Smooth muscle cell (in vitro differentiated cells): ENCODE measurements at regions not wholly inside any gene's neighbourhood (a gene's known extent, or its start where the extent isn't known, plus 50 kb on each side); places are given as distances from the start of the nearest gene placed in this dataset.

Experiments
- DNase-seq: peaks from one replicate; lab custom pipeline; 2025; ENCODE audit not compliant: unreplicated experiment; lab: John Stamatoyannopoulos, UW
- H2AFZ ChIP-seq: fragments of 200-600 bp; sonication (generic); 2 replicates; pipeline ENCODE4 v1.6.0; 2016; ENCODE audit warnings: antibody characterized with exemption, low read depth, mild to moderate bottlenecking
- H3F3A ChIP-seq: fragments of 200-600 bp; sonication (generic); 2 replicates; pipeline ENCODE4 v1.6.0; 2017; ENCODE audit warnings: antibody characterized with exemption, low read depth
- H3K27ac ChIP-seq: fragments of 200-600 bp; sonication (generic); 2 replicates; pipeline ENCODE4 v1.5.1; 2016; ENCODE audit warnings: low read depth, mild to moderate bottlenecking
- H3K27me3 ChIP-seq: fragments of 200-600 bp; sonication (generic); 2 replicates; pipeline ENCODE4 v1.6.1; 2016; ENCODE audit warnings: low read depth, mild to moderate bottlenecking
- H3K36me3 ChIP-seq: fragments of 200-600 bp; sonication (generic); 2 replicates; pipeline ENCODE4 v1.5.1; 2016; ENCODE audit warnings: low read depth
- H3K4me1 ChIP-seq: fragments of 200-600 bp; sonication (generic); 2 replicates; pipeline ENCODE4 v1.5.1; 2016; ENCODE audit warnings: low read depth
- H3K4me2 ChIP-seq: fragments of 200-600 bp; sonication (generic); 2 replicates; pipeline ENCODE4 v1.6.0; 2016; ENCODE audit warnings: mild to moderate bottlenecking
- H3K4me3 ChIP-seq: fragments of 200-600 bp; sonication (generic); 2 replicates; pipeline ENCODE4 v1.5.1; 2016; ENCODE audit warnings: mild to moderate bottlenecking
- H3K79me2 ChIP-seq: fragments of 200-600 bp; sonication (generic); 2 replicates; pipeline ENCODE4 v1.6.0; 2016; ENCODE audit warnings: low read depth, mild to moderate bottlenecking
- H3K9ac ChIP-seq: fragments of 200-600 bp; sonication (generic); 2 replicates; pipeline ENCODE4 v1.6.0; 2016; ENCODE audit warnings: low read depth
- H3K9me3 ChIP-seq: fragments of 200-600 bp; sonication (generic); replicated peaks from 2 replicates; pipeline ENCODE4 v1.5.1; 2016; ENCODE audit warnings: low read depth
- H4K20me1 ChIP-seq: fragments of 200-600 bp; sonication (generic); 2 replicates; pipeline ENCODE4 v1.6.0; 2016; ENCODE audit warnings: low read depth
- WGBS: methylation state at CpG from one replicate; pipeline ENCODE4 v1.1.7; 2016; ENCODE audit warnings: low lambda C conversion rate; 5-methylcytosine and 5-hydroxymethylcytosine counted together
- TF ChIP-seq, protein P1 (sequence below): fragments of 200-600 bp; sonication (generic); IDR thresholded peaks from 2 replicates; pipeline ENCODE4 v1.5.1; 2017; ENCODE audit warnings: borderline replicate concordance, mild to moderate bottlenecking, antibody characterized with exemption; ENCODE audit not compliant: insufficient read depth, poor library complexity, severe bottlenecking

DNA sequence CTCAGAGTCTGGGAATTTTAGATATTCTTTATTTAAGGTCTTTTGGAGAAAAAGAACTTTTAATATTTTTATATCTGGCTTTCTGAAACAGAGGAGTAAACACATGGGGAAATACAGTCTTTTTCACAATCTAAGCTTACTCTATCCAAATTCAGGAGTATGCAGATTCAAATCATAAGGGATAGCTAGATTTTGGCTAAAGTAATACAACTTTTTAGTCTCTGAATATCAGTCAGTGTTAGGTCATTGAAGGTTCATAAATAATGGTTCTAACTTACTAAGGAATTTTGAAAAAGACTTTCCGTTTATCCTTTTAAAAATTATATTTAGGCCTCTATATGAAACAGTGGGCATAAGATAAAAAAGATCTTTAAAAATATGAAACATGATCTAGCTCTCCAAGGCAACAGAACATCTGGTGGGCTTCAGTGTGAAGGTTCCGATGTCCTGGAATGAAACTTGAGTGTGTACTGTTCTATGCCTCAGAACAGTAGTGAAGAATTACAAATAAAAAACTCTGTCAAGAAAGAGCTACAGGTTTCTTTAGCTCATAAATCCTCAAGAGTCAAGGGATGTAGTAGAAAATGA, 165.2 kb upstream of the PDGFD start:
- H3K36me3 ChIP-seq, result no peaks in the 10 kb centered on the region

DNA sequence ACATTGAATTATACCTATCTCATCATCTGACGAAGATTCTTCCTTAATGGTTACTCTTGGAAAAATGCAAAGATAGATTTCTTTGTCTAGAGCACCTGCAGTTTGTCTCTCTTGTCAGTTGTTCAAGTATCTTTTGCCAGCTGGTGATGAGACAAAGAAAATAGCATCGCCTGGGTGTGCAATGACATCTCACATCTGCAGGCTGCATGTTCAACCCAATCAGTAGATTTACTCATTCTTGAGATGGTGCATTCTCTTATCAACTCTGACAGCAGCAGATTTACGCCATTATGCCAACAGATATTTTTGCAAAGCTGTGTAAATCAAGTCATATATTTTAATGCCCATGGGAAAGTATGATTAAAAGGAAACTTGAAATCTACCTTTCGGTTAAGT, 164.6 kb upstream of the PDGFD start:
- H3K9ac ChIP-seq, result no peak overlapping the region
- TF ChIP-seq, protein P1, sequence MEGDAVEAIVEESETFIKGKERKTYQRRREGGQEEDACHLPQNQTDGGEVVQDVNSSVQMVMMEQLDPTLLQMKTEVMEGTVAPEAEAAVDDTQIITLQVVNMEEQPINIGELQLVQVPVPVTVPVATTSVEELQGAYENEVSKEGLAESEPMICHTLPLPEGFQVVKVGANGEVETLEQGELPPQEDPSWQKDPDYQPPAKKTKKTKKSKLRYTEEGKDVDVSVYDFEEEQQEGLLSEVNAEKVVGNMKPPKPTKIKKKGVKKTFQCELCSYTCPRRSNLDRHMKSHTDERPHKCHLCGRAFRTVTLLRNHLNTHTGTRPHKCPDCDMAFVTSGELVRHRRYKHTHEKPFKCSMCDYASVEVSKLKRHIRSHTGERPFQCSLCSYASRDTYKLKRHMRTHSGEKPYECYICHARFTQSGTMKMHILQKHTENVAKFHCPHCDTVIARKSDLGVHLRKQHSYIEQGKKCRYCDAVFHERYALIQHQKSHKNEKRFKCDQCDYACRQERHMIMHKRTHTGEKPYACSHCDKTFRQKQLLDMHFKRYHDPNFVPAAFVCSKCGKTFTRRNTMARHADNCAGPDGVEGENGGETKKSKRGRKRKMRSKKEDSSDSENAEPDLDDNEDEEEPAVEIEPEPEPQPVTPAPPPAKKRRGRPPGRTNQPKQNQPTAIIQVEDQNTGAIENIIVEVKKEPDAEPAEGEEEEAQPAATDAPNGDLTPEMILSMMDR, result no peak
- H3K9me3 ChIP-seq, result no peaks in the 10 kb centered on the region
- no peaks in the 10 kb centered on the region for H3K36me3 ChIP-seq
- 93% methylated on average over 4 of the region's 4 CpGs for WGBS
- H3K27ac ChIP-seq, result no peak overlapping the region
- H3K79me2 ChIP-seq, result no peaks in the 10 kb centered on the region
- H3F3A ChIP-seq, result no peaks in the 10 kb centered on the region
- no peak overlapping the region for H2AFZ ChIP-seq
- no peaks in the 10 kb centered on the region for H4K20me1 ChIP-seq
- H3K4me2 ChIP-seq, result no peak overlapping the region
- H3K4me3 ChIP-seq, result no peak overlapping the region
- no peaks in the 10 kb centered on the region for H3K4me1 ChIP-seq
- no peaks in the 10 kb centered on the region for H3K27me3 ChIP-seq
- no peak for DNase-seq

More for the DNA sequence above, 165.2 kb upstream of the PDGFD start:
- Histone ChIP-seq H3K9me3 (no peaks in the 10 kb centered on the region), H3K4me3 (no peak overlapping the region), H2AFZ (no peak overlapping the region), H3K27me3 (no peaks in the 10 kb centered on the region), H4K20me1 (no peaks in the 10 kb centered on the region), H3K79me2 (no peaks in the 10 kb centered on the region), H3K9ac (no peak overlapping the region), H3K4me1 (no peaks in the 10 kb centered on the region), H3F3A (no peaks in the 10 kb centered on the region), H3K27ac (no peak overlapping the region), H3K4me2 (no peak overlapping the region)
- 97% methylated on average over 2 of the region's 2 CpGs for WGBS
- TF ChIP-seq, protein P1, result no peak
- no peak for DNase-seq

DNA sequence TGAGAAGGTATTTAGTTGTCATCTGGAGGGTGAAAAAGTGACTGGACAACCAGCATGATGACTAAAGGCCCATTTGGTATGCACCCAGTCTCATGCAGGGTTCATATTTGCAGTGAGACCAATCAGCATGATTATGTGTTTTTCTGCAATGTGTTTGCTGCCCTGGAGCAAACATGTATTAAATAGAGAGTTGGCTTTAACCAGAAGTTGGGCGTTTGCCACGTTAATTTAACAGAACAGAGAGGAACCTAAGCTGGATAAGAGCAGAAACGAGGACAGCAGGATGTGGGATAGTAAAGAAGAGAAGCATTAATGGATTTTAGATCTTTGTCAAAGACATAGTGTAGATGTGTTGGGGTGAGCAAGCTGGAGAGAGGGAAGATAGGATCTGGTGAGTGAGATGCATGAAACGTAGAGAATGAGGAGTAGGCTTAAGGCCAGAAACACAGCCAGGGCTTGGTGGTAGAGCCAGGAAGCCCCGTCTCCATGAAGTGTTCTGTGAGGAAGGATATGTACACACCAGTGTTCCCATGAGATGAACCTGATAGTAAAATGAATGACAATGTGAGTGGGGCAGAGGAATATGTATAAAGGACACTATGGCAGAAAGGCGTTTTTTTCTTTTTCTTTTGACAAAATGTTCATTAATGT, 164.0 kb upstream of the PDGFD start:
- Histone ChIP-seq H3K27ac (no peak overlapping the region), H3K36me3 (no peaks in the 10 kb centered on the region), H2AFZ (no peak overlapping the region), H3K9ac (no peak overlapping the region), H3F3A (no peaks in the 10 kb centered on the region), H3K79me2 (no peaks in the 10 kb centered on the region), H3K4me3 (no peak overlapping the region), H3K27me3 (no peaks in the 10 kb centered on the region), H3K4me2 (no peak overlapping the region), H3K4me1 (no peaks in the 10 kb centered on the region), H4K20me1 (no peaks in the 10 kb centered on the region), H3K9me3 (no peaks in the 10 kb centered on the region)
- TF ChIP-seq, protein P1, result no peak
- 78% methylated on average over 6 of the region's 6 CpGs for WGBS
- no peak for DNase-seq

DNA sequence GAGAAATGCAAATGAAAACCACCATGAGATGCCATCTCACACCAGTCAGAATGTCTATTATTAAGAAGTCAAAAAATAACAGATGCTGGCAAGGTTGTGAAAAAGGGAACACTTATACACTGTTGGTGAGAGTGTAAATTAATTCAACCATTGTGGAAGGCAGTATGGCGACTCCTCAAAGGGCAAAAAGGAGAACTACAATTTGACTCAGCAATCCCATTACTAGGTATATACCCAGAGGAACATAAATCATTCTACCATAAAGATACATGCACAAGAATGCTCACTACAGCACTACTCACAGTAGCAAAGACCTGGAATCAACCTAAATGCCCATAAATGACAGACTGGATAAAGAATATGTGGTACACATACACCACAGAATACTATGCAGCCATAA, 161.1 kb upstream of the PDGFD start:
- Histone ChIP-seq H3F3A (no peaks in the 10 kb centered on the region), H3K9me3 (no peaks in the 10 kb centered on the region), H3K79me2 (no peaks in the 10 kb centered on the region), H3K9ac (no peak overlapping the region), H3K27me3 (no peaks in the 10 kb centered on the region), H2AFZ (no peak overlapping the region), H3K4me3 (no peak overlapping the region), H3K4me1 (no peaks in the 10 kb centered on the region), H3K27ac (no peak overlapping the region), H3K36me3 (no peaks in the 10 kb centered on the region), H3K4me2 (no peak overlapping the region), H4K20me1 (no peaks in the 10 kb centered on the region)
- WGBS, result 80% methylated on average over 1 of the region's 1 CpG
- TF ChIP-seq, protein P1, result no peak
- no peak for DNase-seq
